Bronchial epithelial cell (primary cell): ENCODE measurements at regions not wholly inside any gene's neighbourhood (a gene's known extent, or its start where the extent isn't known, plus 50 kb on each side); places are given as distances from the start of the nearest gene placed in this dataset.

ENCODE experiments used
- DNase-seq: peaks from one replicate; pipeline ENCODE4 v3.0.0-alpha.2; 2010; ENCODE audit warnings: low read depth
- FAIRE-seq: peaks from 2 replicates; lab custom pipeline; 2011; peaks lifted over from hg19 to GRCh38; lab: Jason Lieb, UNC
- H3K27me3 ChIP-seq: 2 replicates; pipeline ENCODE4 v1.5.1; 2011; ENCODE audit warnings: low read length; ENCODE audit not compliant: control insufficient read depth, insufficient read depth
- H3K36me3 ChIP-seq: 2 replicates; pipeline ENCODE4 v1.5.1; 2011; ENCODE audit warnings: low read length; ENCODE audit not compliant: control insufficient read depth, insufficient read depth
- H3K4me3 ChIP-seq: 2 replicates; pipeline ENCODE4 v1.5.1; 2011; ENCODE audit warnings: mild to moderate bottlenecking, low read depth, low read length, control low read depth
- CTCF ChIP-seq: IDR thresholded peaks from 2 replicates; pipeline ENCODE4 v1.5.1; 2011; ENCODE audit warnings: mild to moderate bottlenecking, moderate library complexity, low read length, control low read depth, inconsistent platforms; ENCODE audit not compliant: insufficient read depth, severe bottlenecking

- FAIRE-seq (no peak), DNase-seq (no peak)
- H3K27me3 ChIP-seq: no peaks in the 10 kb centered on the region
- H3K36me3 ChIP-seq: no peaks in the 10 kb centered on the region
- TF ChIP-seq CTCF: no peak
- no peak overlapping the region for H3K4me3 ChIP-seq
Measured at GRCh38 chr7:83870515-83870914, 221.6 kb upstream of the SEMA3E start.

DNA sequence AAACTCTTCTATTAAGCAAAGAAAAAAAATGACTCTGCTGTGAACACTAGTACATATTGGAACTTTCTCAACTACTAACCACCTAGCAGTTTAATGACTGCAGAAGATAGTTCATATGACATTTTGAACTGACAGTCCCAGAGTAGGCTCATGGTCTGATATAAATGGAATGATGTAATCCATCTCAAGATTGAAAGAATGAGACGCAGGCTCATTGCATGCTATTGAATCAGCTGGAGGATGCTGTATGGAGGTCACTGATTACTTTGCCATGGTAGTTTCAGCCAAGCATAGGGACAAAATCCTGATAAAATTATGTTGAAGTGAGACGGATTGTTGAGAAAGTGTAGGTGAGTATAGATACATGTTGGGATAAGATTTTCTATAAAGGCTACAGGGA is 217.6 kb upstream of the SEMA3E start:
- no peak for FAIRE-seq

DNA sequence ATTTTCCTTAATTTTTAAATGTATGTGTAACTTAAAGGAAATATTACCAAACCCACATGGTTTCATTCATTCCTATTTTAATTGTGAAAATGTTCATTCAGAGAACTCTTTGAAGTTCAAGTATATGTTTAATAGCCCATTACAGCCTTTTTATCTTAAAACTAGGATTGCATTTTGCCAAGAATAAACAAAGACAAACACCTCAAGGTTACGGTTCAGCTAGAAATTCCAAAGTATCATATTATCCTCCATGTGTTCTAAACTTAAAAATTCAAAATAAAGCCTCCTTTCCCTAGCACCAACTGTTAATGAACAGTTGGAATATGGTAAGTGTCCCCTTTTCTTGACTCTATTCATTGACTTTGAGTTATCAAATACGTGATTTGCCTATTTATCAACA is 215.6 kb upstream of the SEMA3E start:
- FAIRE-seq (no peak), DNase-seq (no peak)
- Histone ChIP-seq H3K4me3 (no peak overlapping the region), H3K36me3 (no peaks in the 10 kb centered on the region), H3K27me3 (no peaks in the 10 kb centered on the region)
- no peak for TF ChIP-seq CTCF

More for the DNA sequence above, 217.6 kb upstream of the SEMA3E start:
- Histone ChIP-seq H3K4me3 (no peak overlapping the region), H3K27me3 (no peaks in the 10 kb centered on the region), H3K36me3 (no peaks in the 10 kb centered on the region)
- DNase-seq: no peak
- no peak for TF ChIP-seq CTCF

- DNase-seq: no peak
- FAIRE-seq: no peak
- H3K27me3 ChIP-seq: no peaks in the 10 kb centered on the region
- H3K4me3 ChIP-seq: no peak overlapping the region
- TF ChIP-seq CTCF: no peak
- no peaks in the 10 kb centered on the region for H3K36me3 ChIP-seq
Measured at GRCh38 chr7:83863906-83864305, 215.0 kb upstream of the SEMA3E start.

DNA sequence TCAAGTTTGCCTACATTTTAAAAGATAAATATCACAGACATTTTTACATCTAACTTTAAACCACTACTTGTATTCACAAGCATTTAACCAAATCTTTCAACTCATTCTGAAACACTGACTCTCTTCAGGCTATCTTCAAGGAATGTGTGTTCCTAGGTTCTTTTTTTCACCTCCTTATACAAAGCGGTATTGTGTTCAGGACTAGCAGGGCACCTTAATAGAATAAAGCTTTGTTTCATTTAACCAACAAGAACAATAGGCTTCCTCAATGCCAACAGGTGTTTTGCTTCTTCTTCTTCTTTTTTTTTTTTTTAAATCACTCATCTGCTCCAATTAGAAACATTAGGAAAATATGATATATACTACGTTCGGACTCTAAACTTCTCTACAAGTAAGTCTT is 212.9 kb upstream of the SEMA3E start:
- FAIRE-seq (no peak), DNase-seq (no peak)
- H3K4me3 ChIP-seq: no peak overlapping the region
- no peaks in the 10 kb centered on the region for H3K36me3 ChIP-seq
- TF ChIP-seq CTCF: no peak
- no peaks in the 10 kb centered on the region for H3K27me3 ChIP-seq

DNA sequence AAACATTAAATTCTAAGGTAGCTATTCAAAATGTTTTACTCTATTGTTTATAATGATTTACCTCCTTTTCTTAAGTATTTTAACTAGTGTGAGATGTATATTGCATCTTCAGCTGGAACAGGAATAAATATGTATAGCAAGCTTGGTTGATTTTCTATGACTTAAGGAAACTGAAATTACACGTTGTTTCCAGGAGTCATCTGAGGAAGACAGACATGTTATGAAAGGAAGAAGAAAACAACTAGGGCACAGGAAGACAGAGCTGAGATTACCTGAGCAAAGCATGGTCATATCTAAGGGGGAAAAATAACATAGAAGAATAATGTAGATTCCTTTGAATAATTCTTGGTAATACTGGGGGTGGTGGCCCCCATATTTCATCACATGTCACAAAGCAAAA is 210.9 kb upstream of the SEMA3E start:
- FAIRE-seq: no peak
- no peak for DNase-seq
- Histone ChIP-seq H3K27me3 (no peaks in the 10 kb centered on the region), H3K36me3 (no peaks in the 10 kb centered on the region), H3K4me3 (no peak overlapping the region)
- no peak for TF ChIP-seq CTCF
